Neural progenitor cell (in vitro differentiated cells): ENCODE measurements at regions not wholly inside any gene's neighbourhood (a gene's known extent, or its start where the extent isn't known, plus 50 kb on each side); places are given as distances from the start of the nearest gene placed in this dataset.
"Not testable (repeated sequence)": the region's sequence is repeated elsewhere in the genome, so short reads cannot be mapped to it uniquely, and the experiment has no call there.

Source experiments
- CTCF ChIP-seq: fragments of 200-600 bp; sonication (generic); IDR thresholded peaks from 2 replicates; pipeline ENCODE4 v1.5.1; 2017; ENCODE audit warnings: antibody characterized with exemption, mild to moderate bottlenecking
- EZH2phosphoT487 ChIP-seq: fragments of 200-600 bp; sonication (generic); IDR thresholded peaks from 2 replicates; pipeline ENCODE4 v1.6.1; 2017; ENCODE audit warnings: antibody characterized with exemption

DNA sequence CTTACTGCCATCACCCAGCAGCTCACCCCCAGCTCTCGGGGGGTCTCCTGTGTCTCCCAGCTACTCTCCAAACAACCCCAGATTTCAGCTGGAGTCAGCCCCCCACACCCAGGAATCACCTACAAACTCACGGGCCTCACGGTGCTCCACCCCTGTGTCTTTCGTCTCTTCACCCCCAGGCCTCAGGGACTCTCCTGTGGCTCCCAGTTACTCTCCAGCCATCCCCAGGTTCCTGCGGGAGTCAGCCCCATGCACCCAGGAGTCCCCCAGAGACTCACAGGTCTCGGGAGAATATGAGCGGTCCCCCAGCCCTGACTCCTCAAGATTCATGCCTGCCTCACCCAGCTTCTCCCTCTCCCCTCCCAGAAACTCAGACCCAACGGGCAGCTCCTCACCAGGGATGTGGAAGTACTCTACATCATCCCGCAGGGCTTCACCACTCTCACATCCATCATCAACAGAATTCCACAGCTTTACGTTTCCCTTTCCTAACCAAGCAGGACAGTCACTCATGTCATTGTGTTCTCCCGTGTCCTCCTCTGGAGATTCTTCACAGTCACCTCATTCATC, 527.6 kb downstream of the CWH43 start:
- TF ChIP-seq CTCF, EZH2phosphoT487: not testable (repeated sequence)
